Left cardiac atrium (tissue), 4 donors: ENCODE measurements at regions not wholly inside any gene's neighbourhood (a gene's known extent, or its start where the extent isn't known, plus 50 kb on each side); places are given as distances from the start of the nearest gene placed in this dataset.
"Not testable (repeated sequence)": the region's sequence is repeated elsewhere in the genome, so short reads cannot be mapped to it uniquely, and the experiment has no call there.

ENCODE experiments used
- ATAC-seq, 2 donors: fragments of 200-7000 bp; cut with Tn5 transposase; one replicate each; pipeline ENCODE4 v1.9.1; 2020; ENCODE audit warnings: mild to moderate bottlenecking in 2 of 2, moderate library complexity in 2 of 2
- DNase-seq: peaks from one replicate; pipeline ENCODE4 v3.0.0-alpha.2; 2020
- intact Hi-C, 2 donors: fragments of 100-400 bp; cut with DNase I; formaldehyde crosslinking; loops; one replicate each; pipeline versions ENCODE4 v1.14.1 to v1.15.1; 2022 to 2023
- donor health status: DM: no; HTN: yes; CAD: no.
- donor health status: DM: no; HTN: yes; CAD: no; lungs with severe emphysema.
- donor health status: DM: yes; HTN: yes; CAD: no.
- donor health status: Dilated cardiomyopathy.

- ATAC-seq (no peak), DNase-seq (no peak)
- intact Hi-C loops = no loop called here
These were observed 308.8 kb upstream of the PCDH9 start for GRCh38 chr13:67538906-67539305.

GRCh38 chr13:67520886-67521285 lies 290.8 kb upstream of the PCDH9 start:
- DNase-seq = no peak
- no peak for ATAC-seq
- intact Hi-C loops = no loop called here

GRCh38 chr13:67519356-67519755 lies 289.2 kb upstream of the PCDH9 start:
- DNase-seq (no peak), ATAC-seq (no peak)
- intact Hi-C loops = no loop called here

- no peak for ATAC-seq
- no peak for DNase-seq
- intact Hi-C loops = no loop called here
These were observed 288.6 kb upstream of the PCDH9 start for GRCh38 chr13:67518785-67519184.

- intact Hi-C loops = no loop called here
- ATAC-seq (no peak), DNase-seq (no peak)
These were observed 285.8 kb upstream of the PCDH9 start for GRCh38 chr13:67515895-67516294.

GRCh38 chr13:67509018-67509417 lies 278.9 kb upstream of the PCDH9 start:
- ATAC-seq = no peak
- intact Hi-C loops = no loop called here

GRCh38 chr13:67508275-67508674 lies 278.1 kb upstream of the PCDH9 start:
- intact Hi-C loops, DNase-seq, ATAC-seq: not testable (repeated sequence)

More at GRCh38 chr13:67509018-67509417, 278.9 kb upstream of the PCDH9 start:
- no peak for DNase-seq

GRCh38 chr13:67506407-67506806 lies 276.3 kb upstream of the PCDH9 start:
- ATAC-seq = no peak

GRCh38 chr13:67505376-67505775 lies 275.2 kb upstream of the PCDH9 start:
- DNase-seq (no peak), ATAC-seq (no peak)
- intact Hi-C loops = no loop called here

More at GRCh38 chr13:67506407-67506806, 276.3 kb upstream of the PCDH9 start:
- no peak for DNase-seq
- intact Hi-C loops = no loop called here

GRCh38 chr13:67498948-67499347 lies 268.8 kb upstream of the PCDH9 start:
- DNase-seq (no peak), ATAC-seq (no peak)
- intact Hi-C loops = no loop called here

- ATAC-seq (no peak), DNase-seq (no peak)
- intact Hi-C loops = no loop called here
These were observed 263.7 kb upstream of the PCDH9 start for GRCh38 chr13:67493835-67494234.

- ATAC-seq = no peak
- DNase-seq = no peak
- intact Hi-C loops = no loop called here
These were observed 258.9 kb upstream of the PCDH9 start for GRCh38 chr13:67489016-67489415.

- DNase-seq (no peak), ATAC-seq (no peak)
- intact Hi-C loops = no loop called here
These were observed 251.3 kb upstream of the PCDH9 start for GRCh38 chr13:67481445-67481844.

GRCh38 chr13:67474115-67474514 lies 244.0 kb upstream of the PCDH9 start:
- intact Hi-C loops = no loop called here
- DNase-seq = no peak
- no peak for ATAC-seq

GRCh38 chr13:67469623-67470022 lies 239.5 kb upstream of the PCDH9 start:
- DNase-seq = no peak
- ATAC-seq = no peak
- intact Hi-C loops = no loop called here

- ATAC-seq (no peak), DNase-seq (no peak)
- intact Hi-C loops = no loop called here
These were observed 236.4 kb upstream of the PCDH9 start for GRCh38 chr13:67466569-67466968.

- DNase-seq (no peak), ATAC-seq (peak in 1 of 2 donors; percentile 53)
- intact Hi-C loops = no loop called here
These were observed 234.0 kb upstream of the PCDH9 start for GRCh38 chr13:67464154-67464553.

GRCh38 chr13:67462098-67462497 lies 232.0 kb upstream of the PCDH9 start:
- ATAC-seq (no peak), DNase-seq (no peak)
- intact Hi-C loops = no loop called here

GRCh38 chr13:67452526-67452925 lies 222.4 kb upstream of the PCDH9 start:
- ATAC-seq, intact Hi-C loops, DNase-seq: not testable (repeated sequence)

- intact Hi-C loops = no loop called here
- DNase-seq = no peak
- ATAC-seq = no peak
These were observed 215.3 kb upstream of the PCDH9 start for GRCh38 chr13:67445436-67445835.

- intact Hi-C loops = no loop called here
- ATAC-seq = no peak
- DNase-seq = no peak
These were observed 213.8 kb upstream of the PCDH9 start for GRCh38 chr13:67443923-67444322.
